ENCODE measurements at regions not wholly inside any gene's neighbourhood (a gene's known extent, or its start where the extent isn't known, plus 50 kb on each side); places are given as distances from the start of the nearest gene placed in this dataset.

DNA sequence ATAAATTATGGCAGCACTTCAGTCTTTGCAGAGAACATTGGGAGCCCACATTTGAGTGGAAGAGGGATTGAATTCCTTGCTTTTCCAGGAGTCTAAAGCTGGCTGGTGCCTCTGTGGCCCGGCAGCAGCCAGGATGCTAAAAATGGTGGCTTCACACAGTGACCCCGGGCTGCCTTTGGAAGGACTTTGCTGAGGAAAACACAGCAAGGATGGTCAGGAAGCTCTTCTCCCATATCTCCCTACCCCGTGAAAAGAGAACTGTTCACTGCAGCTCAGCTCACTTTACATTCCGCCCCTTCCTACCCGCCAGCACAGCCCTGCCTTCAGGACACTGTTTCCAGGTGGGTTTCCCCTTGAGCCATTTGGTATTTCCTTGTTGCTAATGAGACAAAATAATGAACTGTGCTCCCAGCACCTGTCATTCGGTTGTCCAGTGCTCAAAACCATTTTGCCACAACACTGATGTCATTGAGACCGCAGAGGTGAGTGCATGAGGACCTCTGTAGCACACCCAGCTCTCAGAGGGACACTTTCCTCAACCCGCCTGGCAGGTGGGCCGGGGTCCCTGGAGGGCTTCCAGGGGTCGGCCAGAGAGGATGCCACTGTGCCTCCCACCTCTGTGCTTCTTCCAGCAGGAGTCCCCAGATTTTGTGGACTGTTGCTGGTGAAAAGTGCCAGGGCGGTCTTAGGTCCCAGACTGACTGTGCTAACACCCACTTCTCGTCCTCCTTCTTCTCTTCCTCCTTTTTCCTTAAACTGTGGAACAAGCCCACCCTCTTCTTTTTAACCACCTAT lies 255.7 kb upstream of the PPP2R2D start:
- TF ChIP-seq, protein P1, sequence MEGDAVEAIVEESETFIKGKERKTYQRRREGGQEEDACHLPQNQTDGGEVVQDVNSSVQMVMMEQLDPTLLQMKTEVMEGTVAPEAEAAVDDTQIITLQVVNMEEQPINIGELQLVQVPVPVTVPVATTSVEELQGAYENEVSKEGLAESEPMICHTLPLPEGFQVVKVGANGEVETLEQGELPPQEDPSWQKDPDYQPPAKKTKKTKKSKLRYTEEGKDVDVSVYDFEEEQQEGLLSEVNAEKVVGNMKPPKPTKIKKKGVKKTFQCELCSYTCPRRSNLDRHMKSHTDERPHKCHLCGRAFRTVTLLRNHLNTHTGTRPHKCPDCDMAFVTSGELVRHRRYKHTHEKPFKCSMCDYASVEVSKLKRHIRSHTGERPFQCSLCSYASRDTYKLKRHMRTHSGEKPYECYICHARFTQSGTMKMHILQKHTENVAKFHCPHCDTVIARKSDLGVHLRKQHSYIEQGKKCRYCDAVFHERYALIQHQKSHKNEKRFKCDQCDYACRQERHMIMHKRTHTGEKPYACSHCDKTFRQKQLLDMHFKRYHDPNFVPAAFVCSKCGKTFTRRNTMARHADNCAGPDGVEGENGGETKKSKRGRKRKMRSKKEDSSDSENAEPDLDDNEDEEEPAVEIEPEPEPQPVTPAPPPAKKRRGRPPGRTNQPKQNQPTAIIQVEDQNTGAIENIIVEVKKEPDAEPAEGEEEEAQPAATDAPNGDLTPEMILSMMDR (conservative IDR thresholded peaks at IDR 0.05; ENCODE audit: low read depth, low read length) = no peak
- no peak for TF ChIP-seq EZH2 (IDR thresholded peaks at IDR 0.05; ENCODE audit: borderline replicate concordance, low read depth, low read length, poor library complexity, severe bottlenecking)
